Coronary artery (tissue), 2 donors: ENCODE measurements at regions not wholly inside any gene's neighbourhood (a gene's known extent, or its start where the extent isn't known, plus 50 kb on each side); places are given as distances from the start of the nearest gene placed in this dataset.

Source experiments
- DNase-seq: peaks from one replicate; pipeline ENCODE4 v3.0.0-alpha.2; 2017; ENCODE audit warnings: low spot score
- H3K27ac ChIP-seq, 2 donors: fragments of 200-600 bp; sonication (generic); one replicate each; pipeline ENCODE4 v1.5.1; 2016 to 2019
- H3K4me3 ChIP-seq: fragments of 200-600 bp; sonication (generic); 2 replicates; pipeline ENCODE4 v1.5.1; 2016; ENCODE audit warnings: mild to moderate bottlenecking, moderate library complexity
- TF ChIP-seq, protein P1 (sequence below): fragments of 200-600 bp; sonication (generic); IDR thresholded peaks from one replicate; pipeline ENCODE4 v1.5.1; 2019; ENCODE audit warnings: antibody characterized with exemption

DNA sequence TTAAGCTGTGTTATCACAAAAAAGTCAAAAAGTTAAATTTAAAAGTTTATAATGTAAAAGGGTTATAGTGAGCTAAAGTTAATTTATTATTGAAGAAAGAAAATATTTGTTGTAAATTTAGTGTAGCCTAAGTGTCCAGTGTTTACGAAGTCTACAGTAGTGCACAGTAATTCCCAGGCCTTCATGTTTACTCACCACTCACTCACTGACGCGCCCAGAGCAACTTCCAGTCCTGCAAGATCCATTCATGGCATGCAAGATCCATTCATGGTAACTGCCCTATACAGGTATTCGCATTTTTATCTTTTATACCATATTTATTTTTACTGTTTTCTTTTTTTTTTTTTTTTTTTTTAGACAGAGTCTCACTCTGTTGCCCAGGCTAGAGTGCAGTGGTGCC is 69.5 kb downstream of the TPRA1 start:
- no peak overlapping the region for H3K4me3 ChIP-seq
- TF ChIP-seq, protein P1, sequence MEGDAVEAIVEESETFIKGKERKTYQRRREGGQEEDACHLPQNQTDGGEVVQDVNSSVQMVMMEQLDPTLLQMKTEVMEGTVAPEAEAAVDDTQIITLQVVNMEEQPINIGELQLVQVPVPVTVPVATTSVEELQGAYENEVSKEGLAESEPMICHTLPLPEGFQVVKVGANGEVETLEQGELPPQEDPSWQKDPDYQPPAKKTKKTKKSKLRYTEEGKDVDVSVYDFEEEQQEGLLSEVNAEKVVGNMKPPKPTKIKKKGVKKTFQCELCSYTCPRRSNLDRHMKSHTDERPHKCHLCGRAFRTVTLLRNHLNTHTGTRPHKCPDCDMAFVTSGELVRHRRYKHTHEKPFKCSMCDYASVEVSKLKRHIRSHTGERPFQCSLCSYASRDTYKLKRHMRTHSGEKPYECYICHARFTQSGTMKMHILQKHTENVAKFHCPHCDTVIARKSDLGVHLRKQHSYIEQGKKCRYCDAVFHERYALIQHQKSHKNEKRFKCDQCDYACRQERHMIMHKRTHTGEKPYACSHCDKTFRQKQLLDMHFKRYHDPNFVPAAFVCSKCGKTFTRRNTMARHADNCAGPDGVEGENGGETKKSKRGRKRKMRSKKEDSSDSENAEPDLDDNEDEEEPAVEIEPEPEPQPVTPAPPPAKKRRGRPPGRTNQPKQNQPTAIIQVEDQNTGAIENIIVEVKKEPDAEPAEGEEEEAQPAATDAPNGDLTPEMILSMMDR: no peak
- no peak for DNase-seq
- H3K27ac ChIP-seq: no peak overlapping the region

DNA sequence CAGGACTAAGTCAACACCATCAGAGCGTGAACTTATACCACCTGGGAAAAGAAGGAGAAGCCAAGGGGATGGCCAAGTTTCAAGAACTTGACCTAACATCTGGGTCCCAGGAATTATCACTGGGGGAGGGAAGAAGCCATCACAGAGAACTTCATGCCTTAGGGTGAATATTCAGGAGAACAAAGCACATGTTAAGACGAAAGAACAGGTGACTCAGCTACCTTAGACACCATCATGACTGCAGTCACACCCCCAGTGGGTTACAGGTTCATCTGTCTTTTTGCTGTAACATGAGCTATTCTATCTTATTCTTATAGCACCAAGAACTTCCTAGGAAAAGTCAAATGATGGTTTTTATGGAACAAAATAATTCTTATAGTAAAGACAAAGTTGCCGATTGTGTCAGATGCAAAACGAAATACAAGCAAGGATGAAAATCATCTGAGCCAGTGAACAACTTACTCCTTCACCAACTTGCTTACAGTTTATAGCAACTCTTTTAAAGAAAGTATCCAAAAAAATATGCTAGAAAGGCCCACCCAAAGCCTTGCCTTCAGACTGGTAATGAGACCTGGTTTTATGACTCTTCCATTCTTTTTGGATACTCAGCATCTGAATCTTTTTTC is 72.0 kb downstream of the TPRA1 start:
- TF ChIP-seq, protein P1: no peak
- Histone ChIP-seq H3K4me3 (no peak overlapping the region), H3K27ac (no peak overlapping the region)
- no peak for DNase-seq

DNA sequence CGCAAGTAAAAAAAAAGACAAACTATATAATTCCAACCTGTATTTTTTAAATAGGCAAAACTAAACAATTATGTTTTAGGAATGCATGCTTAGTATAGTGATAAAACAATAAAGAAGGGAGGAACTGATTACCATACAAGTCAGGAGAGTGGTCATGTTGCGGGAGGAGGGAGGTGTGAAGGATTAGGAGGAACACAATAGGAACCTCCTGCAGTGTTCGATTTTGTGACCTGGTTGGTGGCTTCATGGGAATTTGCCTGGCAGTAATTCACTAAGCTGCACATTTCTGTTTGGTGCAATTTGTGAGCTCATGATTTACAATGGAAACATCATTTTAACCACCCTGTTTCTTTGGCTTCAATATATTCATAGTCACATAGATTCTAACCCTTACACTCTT is 78.3 kb downstream of the TPRA1 start:
- no peak for DNase-seq
- TF ChIP-seq, protein P1: no peak

DNA sequence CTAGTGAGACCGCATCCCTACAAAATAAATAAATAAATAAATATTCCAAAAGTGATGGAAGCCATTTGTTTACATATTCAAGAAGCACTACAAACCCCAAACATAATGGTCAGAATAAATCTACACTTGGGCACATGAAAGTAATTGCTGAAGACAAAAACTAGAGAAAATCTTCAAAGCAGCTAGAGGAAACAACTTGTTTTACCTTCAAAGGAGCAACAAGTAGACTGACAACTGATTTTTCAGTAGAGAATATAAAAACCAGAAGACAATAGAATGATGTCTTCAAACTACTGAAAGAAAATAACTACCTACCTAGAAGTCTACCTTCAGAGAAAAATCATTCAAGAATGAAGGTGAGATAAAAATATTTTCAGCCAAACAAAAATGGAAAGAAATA is 89.4 kb downstream of the TPRA1 start:
- Histone ChIP-seq H3K4me3 (no peak overlapping the region), H3K27ac (no peak overlapping the region)
- TF ChIP-seq, protein P1: no peak
- DNase-seq: no peak

More for the DNA sequence above, 78.3 kb downstream of the TPRA1 start:
- Histone ChIP-seq H3K4me3 (no peak overlapping the region), H3K27ac (no peak overlapping the region)

DNA sequence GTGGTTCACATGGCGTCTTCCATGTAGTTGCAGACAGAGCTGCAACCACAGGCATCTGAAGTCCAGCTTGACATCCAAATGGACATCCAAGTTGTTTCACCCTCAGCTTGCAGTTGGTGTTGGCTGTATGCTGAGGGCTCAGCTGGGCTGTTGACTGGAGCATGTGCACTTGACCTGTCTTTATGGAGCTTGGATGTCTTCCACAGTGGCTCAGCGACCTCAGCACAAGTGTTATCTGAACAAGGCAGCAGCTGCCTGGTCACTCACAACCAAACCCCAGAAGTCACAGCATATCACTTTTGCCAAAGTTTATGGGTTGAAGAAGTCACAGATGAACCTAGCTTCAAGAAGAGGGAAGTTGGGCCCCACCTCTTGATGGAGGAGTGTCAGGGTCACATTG is 92.9 kb downstream of the TPRA1 start:
- no peak overlapping the region for H3K27ac ChIP-seq
- no peak overlapping the region for H3K4me3 ChIP-seq
- TF ChIP-seq, protein P1: no peak
- no peak for DNase-seq

DNA sequence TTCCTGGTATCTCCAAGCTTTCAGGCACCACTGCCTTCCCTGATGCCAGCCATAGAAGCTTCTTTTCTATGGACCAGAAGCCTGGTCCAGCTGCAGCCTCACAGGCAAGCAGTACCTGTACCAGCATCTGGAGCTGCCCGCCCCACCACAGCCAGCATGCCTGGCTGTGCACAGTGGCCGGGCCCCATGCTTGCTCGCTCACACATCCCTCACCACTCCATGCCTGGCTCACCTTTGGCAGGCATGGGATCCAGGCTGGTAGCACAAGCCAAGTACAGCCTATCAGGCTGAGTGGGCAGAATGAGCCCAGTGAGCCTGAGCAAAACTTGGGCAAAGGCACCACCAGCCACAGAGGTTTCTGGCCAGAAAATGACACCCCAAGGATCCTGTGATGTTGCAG is 93.4 kb downstream of the TPRA1 start:
- TF ChIP-seq, protein P1: no peak
- Histone ChIP-seq H3K27ac (no peak overlapping the region), H3K4me3 (no peak overlapping the region)
- DNase-seq: no peak

DNA sequence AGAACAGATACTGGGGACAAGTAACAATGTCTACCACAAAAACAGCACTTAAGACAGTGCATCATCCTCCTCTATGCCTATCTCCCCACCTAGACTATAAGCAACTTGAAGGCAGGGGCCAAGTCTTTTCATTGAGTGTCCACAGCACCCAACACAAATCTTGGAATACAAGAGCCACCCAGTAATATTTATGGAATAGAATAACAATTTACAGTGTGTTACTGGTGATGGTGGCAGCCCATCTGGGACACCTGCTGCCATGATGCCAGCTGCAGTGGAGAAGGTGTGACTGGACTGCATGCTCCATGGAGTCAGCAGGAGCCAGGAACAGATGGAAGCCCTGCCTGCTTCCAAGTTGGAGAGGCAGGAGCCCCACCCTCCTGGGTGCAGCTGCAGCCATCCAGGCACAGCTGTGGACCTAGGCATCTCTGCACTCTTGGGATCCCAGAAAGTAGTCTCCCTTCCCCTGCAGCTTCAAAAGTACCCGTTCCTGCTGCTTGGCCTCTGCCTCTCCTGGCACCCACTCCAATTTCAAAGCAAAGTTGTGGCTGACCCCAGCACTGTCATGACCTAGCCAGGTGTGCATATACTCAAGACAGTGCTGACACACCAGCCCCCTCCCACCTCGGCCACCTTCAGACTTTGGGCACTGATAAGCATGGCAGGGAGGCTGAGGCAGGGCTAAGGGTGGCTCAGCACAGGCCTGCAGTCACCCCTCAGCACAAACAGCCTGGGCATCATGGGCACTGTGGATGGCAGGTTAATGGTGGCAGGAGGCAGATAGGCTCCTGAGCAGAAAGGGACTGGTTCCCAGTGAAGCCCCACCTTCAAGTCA is 94.5 kb downstream of the TPRA1 start:
- no peak for DNase-seq
- no peak overlapping the region for H3K27ac ChIP-seq
- TF ChIP-seq, protein P1: no peak

More for the DNA sequence above, 94.5 kb downstream of the TPRA1 start:
- no peak overlapping the region for H3K4me3 ChIP-seq
